ENCODE measurements at regions not wholly inside any gene's neighbourhood (a gene's known extent, or its start where the extent isn't known, plus 50 kb on each side); places are given as distances from the start of the nearest gene placed in this dataset.

GRCh38 chr6:21998582-21998981, 298.3 kb downstream of the PRL start:
- no peak overlapping the region for H3K4me2 ChIP-seq (ENCODE audit: low read length)
- H3K79me2 ChIP-seq (ENCODE audit: insufficient read depth, low read length) = no peaks in the 10 kb centered on the region
- no peak overlapping the region for H3K9ac ChIP-seq (ENCODE audit: low read length)
- H3K27ac ChIP-seq (ENCODE audit: low read depth, low read length, poor library complexity, severe bottlenecking) = no peak overlapping the region
- no peak overlapping the region for H3K4me3 ChIP-seq (ENCODE audit: low read depth, low read length, poor library complexity, severe bottlenecking)
- H3K4me1 ChIP-seq (ENCODE audit: insufficient read depth, low read length, severe bottlenecking) = peaks cover 21% of the 10 kb centered on the region
- no peaks in the 10 kb centered on the region for H4K20me1 ChIP-seq (ENCODE audit: insufficient read depth, low read length)
- no peaks in the 10 kb centered on the region for H3F3A ChIP-seq (ENCODE audit: insufficient read depth, low read length)
- no peaks in the 10 kb centered on the region for H3K27me3 ChIP-seq (ENCODE audit: insufficient read depth, low read length)
- H2AFZ ChIP-seq (ENCODE audit: low read length) = no peak overlapping the region
- TF ChIP-seq CTCF (IDR thresholded peaks at IDR 0.05; ENCODE audit: low read length) (no peak), EZH2 (IDR thresholded peaks at IDR 0.05; ENCODE audit: borderline replicate concordance, low read length) (no peak)
- H3K9me3 ChIP-seq (ENCODE audit: low read length) = no peaks in the 10 kb centered on the region
- H3K36me3 ChIP-seq (ENCODE audit: insufficient read depth, low read length) = no peaks in the 10 kb centered on the region
- H3K9me2 ChIP-seq (ENCODE audit: low read depth, low read length) = no peaks in the 10 kb centered on the region

- Histone ChIP-seq H3K36me3 (ENCODE audit: insufficient read depth, low read length) (no peaks in the 10 kb centered on the region), H2AFZ (ENCODE audit: low read length) (no peak overlapping the region), H3K9me2 (ENCODE audit: low read depth, low read length) (no peaks in the 10 kb centered on the region), H3K9ac (ENCODE audit: low read length) (no peak overlapping the region), H3F3A (ENCODE audit: insufficient read depth, low read length) (no peaks in the 10 kb centered on the region), H3K4me3 (ENCODE audit: low read depth, low read length, poor library complexity, severe bottlenecking) (no peak overlapping the region), H3K9me3 (ENCODE audit: low read length) (no peaks in the 10 kb centered on the region), H3K27me3 (ENCODE audit: insufficient read depth, low read length) (no peaks in the 10 kb centered on the region), H3K27ac (ENCODE audit: low read depth, low read length, poor library complexity, severe bottlenecking) (no peak overlapping the region), H4K20me1 (ENCODE audit: insufficient read depth, low read length) (no peaks in the 10 kb centered on the region), H3K4me1 (ENCODE audit: insufficient read depth, low read length, severe bottlenecking) (peaks cover 21% of the 10 kb centered on the region), H3K79me2 (ENCODE audit: insufficient read depth, low read length) (no peaks in the 10 kb centered on the region), H3K4me2 (ENCODE audit: low read length) (no peak overlapping the region)
- TF ChIP-seq CTCF (IDR thresholded peaks at IDR 0.05; ENCODE audit: low read length) = no peak
- TF ChIP-seq EZH2 (IDR thresholded peaks at IDR 0.05; ENCODE audit: borderline replicate concordance, low read length) = no peak
Measured at GRCh38 chr6:21999012-21999528, 297.8 kb downstream of the PRL start.

- Histone ChIP-seq H3K9me2 (ENCODE audit: low read depth, low read length) (no peaks in the 10 kb centered on the region), H3K4me1 (ENCODE audit: insufficient read depth, low read length, severe bottlenecking) (peaks cover 21% of the 10 kb centered on the region), H3K36me3 (ENCODE audit: insufficient read depth, low read length) (no peaks in the 10 kb centered on the region), H3K4me2 (ENCODE audit: low read length) (no peak overlapping the region), H2AFZ (ENCODE audit: low read length) (no peak overlapping the region), H3F3A (ENCODE audit: insufficient read depth, low read length) (no peaks in the 10 kb centered on the region), H3K79me2 (ENCODE audit: insufficient read depth, low read length) (no peaks in the 10 kb centered on the region), H3K4me3 (ENCODE audit: low read depth, low read length, poor library complexity, severe bottlenecking) (no peak overlapping the region), H3K27ac (ENCODE audit: low read depth, low read length, poor library complexity, severe bottlenecking) (no peak overlapping the region), H4K20me1 (ENCODE audit: insufficient read depth, low read length) (no peaks in the 10 kb centered on the region), H3K9me3 (ENCODE audit: low read length) (no peaks in the 10 kb centered on the region), H3K9ac (ENCODE audit: low read length) (no peak overlapping the region), H3K27me3 (ENCODE audit: insufficient read depth, low read length) (no peaks in the 10 kb centered on the region)
- TF ChIP-seq EZH2 (IDR thresholded peaks at IDR 0.05; ENCODE audit: borderline replicate concordance, low read length) (no peak), CTCF (IDR thresholded peaks at IDR 0.05; ENCODE audit: low read length) (no peak)
Measured at GRCh38 chr6:21999741-22000140, 297.1 kb downstream of the PRL start.

Data from OCI-LY1 (cell line).